ENCODE measurements at regions not wholly inside any gene's neighbourhood (a gene's known extent, or its start where the extent isn't known, plus 50 kb on each side); places are given as distances from the start of the nearest gene placed in this dataset.
"Not testable (repeated sequence)": the region's sequence is repeated elsewhere in the genome, so short reads cannot be mapped to it uniquely, and the experiment has no call there.

DNA sequence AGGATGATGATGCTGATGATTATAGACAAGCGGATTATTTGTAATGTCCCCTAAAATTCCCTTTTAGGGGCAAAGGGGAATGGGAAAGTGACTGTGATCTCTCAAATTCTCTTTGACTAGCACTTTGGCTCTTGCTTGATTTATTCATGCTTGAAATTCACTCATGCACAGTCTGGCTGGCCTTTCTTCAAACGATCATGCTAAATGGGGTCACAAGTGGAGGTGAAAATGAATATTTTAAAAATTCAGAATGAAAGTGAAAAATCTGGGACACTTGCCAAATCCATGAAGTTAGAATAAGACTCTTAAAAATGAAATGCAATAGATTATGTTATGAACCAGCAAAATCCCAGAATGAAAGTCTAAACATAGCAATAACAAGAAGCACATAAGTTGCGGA is 173.4 kb upstream of the RAI2 start:
- Mint-ChIP-seq H3K9me3 (ENCODE audit: low read depth) (peaks cover 6% of the 10 kb centered on the region), H3K4me1 (ENCODE audit: low read depth) (peaks cover 5% of the 10 kb centered on the region), H3K4me3 (ENCODE audit: unreplicated experiment) (no peak overlapping the region)

GRCh38 chrX:18032486-18033221 is 171.6 kb upstream of the RAI2 start:
- no peaks in the 10 kb centered on the region for H3K27me3 Mint-ChIP-seq (ENCODE audit: low read depth)
- TF ChIP-seq, protein P1, sequence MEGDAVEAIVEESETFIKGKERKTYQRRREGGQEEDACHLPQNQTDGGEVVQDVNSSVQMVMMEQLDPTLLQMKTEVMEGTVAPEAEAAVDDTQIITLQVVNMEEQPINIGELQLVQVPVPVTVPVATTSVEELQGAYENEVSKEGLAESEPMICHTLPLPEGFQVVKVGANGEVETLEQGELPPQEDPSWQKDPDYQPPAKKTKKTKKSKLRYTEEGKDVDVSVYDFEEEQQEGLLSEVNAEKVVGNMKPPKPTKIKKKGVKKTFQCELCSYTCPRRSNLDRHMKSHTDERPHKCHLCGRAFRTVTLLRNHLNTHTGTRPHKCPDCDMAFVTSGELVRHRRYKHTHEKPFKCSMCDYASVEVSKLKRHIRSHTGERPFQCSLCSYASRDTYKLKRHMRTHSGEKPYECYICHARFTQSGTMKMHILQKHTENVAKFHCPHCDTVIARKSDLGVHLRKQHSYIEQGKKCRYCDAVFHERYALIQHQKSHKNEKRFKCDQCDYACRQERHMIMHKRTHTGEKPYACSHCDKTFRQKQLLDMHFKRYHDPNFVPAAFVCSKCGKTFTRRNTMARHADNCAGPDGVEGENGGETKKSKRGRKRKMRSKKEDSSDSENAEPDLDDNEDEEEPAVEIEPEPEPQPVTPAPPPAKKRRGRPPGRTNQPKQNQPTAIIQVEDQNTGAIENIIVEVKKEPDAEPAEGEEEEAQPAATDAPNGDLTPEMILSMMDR (IDR thresholded peaks at IDR 0.05), result no peak
- no peaks in the 10 kb centered on the region for H3K9me3 Mint-ChIP-seq (ENCODE audit: low read depth)
- H3K4me3 Mint-ChIP-seq (ENCODE audit: unreplicated experiment), result no peak overlapping the region
- H3K27ac Mint-ChIP-seq (ENCODE audit: unreplicated experiment), result no peak overlapping the region
- H3K4me1 Mint-ChIP-seq (ENCODE audit: low read depth), result peaks cover 5% of the 10 kb centered on the region
- no peak for DNase-seq (ENCODE audit: low spot score)
- H3K36me3 Mint-ChIP-seq (ENCODE audit: low read depth), result no peaks in the 10 kb centered on the region

More for the DNA sequence above, 173.4 kb upstream of the RAI2 start:
- no peak for DNase-seq (ENCODE audit: low spot score)
- H3K27ac Mint-ChIP-seq (ENCODE audit: unreplicated experiment), result no peak overlapping the region
- no peaks in the 10 kb centered on the region for H3K27me3 Mint-ChIP-seq (ENCODE audit: low read depth)
- TF ChIP-seq, protein P1 (IDR thresholded peaks at IDR 0.05), result no peak
- H3K36me3 Mint-ChIP-seq (ENCODE audit: low read depth), result no peaks in the 10 kb centered on the region

DNA sequence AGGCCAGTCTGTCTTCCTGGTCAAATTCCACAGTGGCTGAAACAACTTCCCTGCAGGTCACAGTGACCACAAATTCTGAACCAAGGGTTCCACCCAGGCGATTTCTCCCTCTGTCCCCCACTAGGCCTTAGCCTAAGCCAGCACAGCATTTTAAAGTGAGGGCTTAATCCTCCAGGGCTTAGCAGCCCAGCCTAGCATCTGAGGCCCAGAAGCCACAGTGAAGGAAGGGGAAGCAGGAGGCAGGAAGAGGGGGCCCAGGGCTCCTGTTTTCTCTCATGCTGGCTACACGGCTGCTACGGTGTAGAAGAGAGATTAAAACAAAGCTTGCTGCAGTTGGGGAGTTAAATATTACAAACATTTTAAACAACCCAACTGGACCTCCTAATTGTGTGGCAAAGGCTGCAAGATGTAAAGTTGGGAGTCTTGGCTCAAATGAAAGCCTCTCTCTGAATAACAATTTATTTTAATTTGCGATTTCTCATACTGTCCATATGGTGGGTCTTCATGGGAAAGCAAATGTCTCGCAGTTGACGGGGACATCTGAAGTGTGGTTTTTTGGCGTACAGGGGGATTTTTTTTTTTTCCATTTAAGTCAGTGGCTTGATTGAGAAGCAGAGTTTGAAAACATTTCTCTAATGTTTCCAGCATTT is 170.8 kb upstream of the RAI2 start:
- TF ChIP-seq, protein P1 (IDR thresholded peaks at IDR 0.05), result no peak
- Mint-ChIP-seq H3K27ac (ENCODE audit: unreplicated experiment) (no peak overlapping the region), H3K9me3 (ENCODE audit: low read depth) (no peaks in the 10 kb centered on the region), H3K4me3 (ENCODE audit: unreplicated experiment) (no peak overlapping the region), H3K36me3 (ENCODE audit: low read depth) (no peaks in the 10 kb centered on the region), H3K27me3 (ENCODE audit: low read depth) (no peaks in the 10 kb centered on the region), H3K4me1 (ENCODE audit: low read depth) (peaks cover 5% of the 10 kb centered on the region)
- no peak for DNase-seq (ENCODE audit: low spot score)

GRCh38 chrX:18030656-18031055 is 169.6 kb upstream of the RAI2 start:
- H3K9me3 Mint-ChIP-seq (ENCODE audit: low read depth); H3K4me1 Mint-ChIP-seq (ENCODE audit: low read depth); H3K27me3 Mint-ChIP-seq (ENCODE audit: low read depth); DNase-seq (ENCODE audit: low spot score); H3K36me3 Mint-ChIP-seq (ENCODE audit: low read depth); H3K4me3 Mint-ChIP-seq (ENCODE audit: unreplicated experiment); H3K27ac Mint-ChIP-seq (ENCODE audit: unreplicated experiment): not testable (repeated sequence)

DNA sequence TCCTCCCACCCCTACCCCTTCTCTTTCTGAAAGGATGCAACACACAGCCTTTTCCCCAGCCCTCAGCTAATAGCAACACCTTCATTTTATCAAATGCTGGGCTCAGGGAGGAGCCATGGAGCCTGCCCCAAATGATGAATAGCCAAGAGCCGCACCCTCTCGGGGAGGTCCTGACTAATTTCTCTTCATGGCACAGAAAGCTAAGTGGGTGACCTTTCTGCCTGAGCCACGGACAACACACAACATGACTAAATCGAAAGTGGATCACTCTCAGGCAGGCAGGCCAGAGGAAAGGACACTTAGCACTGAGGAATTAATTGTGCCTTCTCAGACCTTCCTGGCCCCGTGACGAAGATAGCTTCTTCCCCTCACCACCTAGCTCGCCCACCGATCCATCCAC is 165.1 kb upstream of the RAI2 start:
- H3K27me3 Mint-ChIP-seq (ENCODE audit: low read depth), result no peaks in the 10 kb centered on the region
- no peak for DNase-seq (ENCODE audit: low spot score)
- peaks cover 5% of the 10 kb centered on the region for H3K9me3 Mint-ChIP-seq (ENCODE audit: low read depth)
- no peak overlapping the region for H3K27ac Mint-ChIP-seq (ENCODE audit: unreplicated experiment)
- no peaks in the 10 kb centered on the region for H3K36me3 Mint-ChIP-seq (ENCODE audit: low read depth)
- no peak overlapping the region for H3K4me3 Mint-ChIP-seq (ENCODE audit: unreplicated experiment)
- H3K4me1 Mint-ChIP-seq (ENCODE audit: low read depth), result no peaks in the 10 kb centered on the region
- TF ChIP-seq, protein P1 (IDR thresholded peaks at IDR 0.05), result no peak
